ENCODE measurements at regions not wholly inside any gene's neighbourhood (a gene's known extent, or its start where the extent isn't known, plus 50 kb on each side); places are given as distances from the start of the nearest gene placed in this dataset.

- TF ChIP-seq POLR2A (IDR thresholded peaks at IDR 0.05; ENCODE audit: low read length) (no peak), GATA1 (IDR thresholded peaks at IDR 0.05; ENCODE audit: low read depth, low read length) (no peak)
Observed at GRCh38 chr12:102551186-102551585, 70.8 kb upstream of the IGF1 start.

All from erythroblast (primary cell).